ENCODE measurements at regions not wholly inside any gene's neighbourhood (a gene's known extent, or its start where the extent isn't known, plus 50 kb on each side); places are given as distances from the start of the nearest gene placed in this dataset.

DNA sequence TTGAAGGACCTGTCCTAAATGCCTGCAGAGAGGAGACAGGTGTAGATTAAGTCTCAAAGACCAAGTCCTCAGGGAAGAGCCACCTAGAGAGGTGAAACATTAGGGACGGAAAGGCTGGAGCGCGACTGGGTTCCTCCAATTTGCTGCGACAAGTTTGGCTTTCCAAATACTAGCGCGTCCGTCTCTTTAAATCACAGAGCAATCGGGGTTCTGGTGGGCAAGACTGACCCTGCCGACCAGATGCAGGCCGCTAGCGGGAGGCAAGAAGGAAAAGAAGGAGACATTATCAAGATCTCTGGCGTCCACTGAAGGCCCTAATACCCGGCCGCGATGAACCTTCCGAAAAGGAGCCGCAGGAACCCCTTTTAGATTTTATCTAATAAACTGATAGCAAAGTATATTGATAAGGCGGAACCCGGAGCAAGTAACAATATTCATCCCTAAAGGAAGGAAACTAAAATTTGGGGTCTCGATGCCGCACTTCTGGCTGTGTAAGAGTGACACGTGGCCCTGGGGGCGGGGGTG lies 128.2 kb upstream of the C11orf58 start:
- Histone ChIP-seq H3K27ac (ENCODE audit: low read depth in 1 of 2, low read length in 2 of 2) (no peak overlapping the region), H3K4me1 (ENCODE audit: control insufficient read depth in 4 of 4, insufficient read depth in 4 of 4, low read length in 3 of 4) (peaks cover 0 to 44% (median 31%) of the 10 kb centered on the region in 4 donors), H3K9ac (ENCODE audit: low read depth in 1 of 2, low read length in 2 of 2) (no peak overlapping the region), H3K27me3 (ENCODE audit: control insufficient read depth in 4 of 4, insufficient read depth in 4 of 4, low read length in 3 of 4) (peaks cover 2 to 38% (median 13%) of the 10 kb centered on the region in 4 donors), H3K36me3 (ENCODE audit: control insufficient read depth in 4 of 4, insufficient read depth in 3 of 4, low read depth in 1 of 4, low read length in 3 of 4) (no peaks in the 10 kb centered on the region), H3K9me3 (ENCODE audit: control insufficient read depth in 4 of 4, low read length in 3 of 4) (no peaks in the 10 kb centered on the region), H3K4me3 (ENCODE audit: low read depth in 1 of 3, low read length in 3 of 3) (no peak overlapping the region)
- TF ChIP-seq FOXA2 (IDR thresholded peaks at IDR 0.05): no peak
- TF ChIP-seq, protein P1, sequence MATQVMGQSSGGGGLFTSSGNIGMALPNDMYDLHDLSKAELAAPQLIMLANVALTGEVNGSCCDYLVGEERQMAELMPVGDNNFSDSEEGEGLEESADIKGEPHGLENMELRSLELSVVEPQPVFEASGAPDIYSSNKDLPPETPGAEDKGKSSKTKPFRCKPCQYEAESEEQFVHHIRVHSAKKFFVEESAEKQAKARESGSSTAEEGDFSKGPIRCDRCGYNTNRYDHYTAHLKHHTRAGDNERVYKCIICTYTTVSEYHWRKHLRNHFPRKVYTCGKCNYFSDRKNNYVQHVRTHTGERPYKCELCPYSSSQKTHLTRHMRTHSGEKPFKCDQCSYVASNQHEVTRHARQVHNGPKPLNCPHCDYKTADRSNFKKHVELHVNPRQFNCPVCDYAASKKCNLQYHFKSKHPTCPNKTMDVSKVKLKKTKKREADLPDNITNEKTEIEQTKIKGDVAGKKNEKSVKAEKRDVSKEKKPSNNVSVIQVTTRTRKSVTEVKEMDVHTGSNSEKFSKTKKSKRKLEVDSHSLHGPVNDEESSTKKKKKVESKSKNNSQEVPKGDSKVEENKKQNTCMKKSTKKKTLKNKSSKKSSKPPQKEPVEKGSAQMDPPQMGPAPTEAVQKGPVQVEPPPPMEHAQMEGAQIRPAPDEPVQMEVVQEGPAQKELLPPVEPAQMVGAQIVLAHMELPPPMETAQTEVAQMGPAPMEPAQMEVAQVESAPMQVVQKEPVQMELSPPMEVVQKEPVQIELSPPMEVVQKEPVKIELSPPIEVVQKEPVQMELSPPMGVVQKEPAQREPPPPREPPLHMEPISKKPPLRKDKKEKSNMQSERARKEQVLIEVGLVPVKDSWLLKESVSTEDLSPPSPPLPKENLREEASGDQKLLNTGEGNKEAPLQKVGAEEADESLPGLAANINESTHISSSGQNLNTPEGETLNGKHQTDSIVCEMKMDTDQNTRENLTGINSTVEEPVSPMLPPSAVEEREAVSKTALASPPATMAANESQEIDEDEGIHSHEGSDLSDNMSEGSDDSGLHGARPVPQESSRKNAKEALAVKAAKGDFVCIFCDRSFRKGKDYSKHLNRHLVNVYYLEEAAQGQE (IDR thresholded peaks at IDR 0.05): no peak
- no peak for TF ChIP-seq SP1 (IDR thresholded peaks at IDR 0.05)
- no peak for TF ChIP-seq GABPA (IDR thresholded peaks at IDR 0.05 in 1 of 2, conservative IDR thresholded peaks at IDR 0.05 in 1 of 2)
- TF ChIP-seq, protein P2, sequence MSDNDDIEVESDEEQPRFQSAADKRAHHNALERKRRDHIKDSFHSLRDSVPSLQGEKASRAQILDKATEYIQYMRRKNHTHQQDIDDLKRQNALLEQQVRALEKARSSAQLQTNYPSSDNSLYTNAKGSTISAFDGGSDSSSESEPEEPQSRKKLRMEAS (IDR thresholded peaks at IDR 0.05): no peak
- TF ChIP-seq HNF4A (conservative IDR thresholded peaks at IDR 0.05): no peak
- TF ChIP-seq EGR1 (IDR thresholded peaks at IDR 0.05; ENCODE audit: low read depth in 2 of 2): no peak
- no peak for TF ChIP-seq JUND (IDR thresholded peaks at IDR 0.05)
- TF ChIP-seq NR2F2 (IDR thresholded peaks at IDR 0.05): no peak
- no peak for TF ChIP-seq RXRA (IDR thresholded peaks at IDR 0.05)
- TF ChIP-seq, protein P3, sequence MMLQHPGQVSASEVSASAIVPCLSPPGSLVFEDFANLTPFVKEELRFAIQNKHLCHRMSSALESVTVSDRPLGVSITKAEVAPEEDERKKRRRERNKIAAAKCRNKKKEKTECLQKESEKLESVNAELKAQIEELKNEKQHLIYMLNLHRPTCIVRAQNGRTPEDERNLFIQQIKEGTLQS (IDR thresholded peaks at IDR 0.05): no peak
- TF ChIP-seq FOXA1 (IDR thresholded peaks at IDR 0.05): no peak
- TF ChIP-seq YY1 (IDR thresholded peaks at IDR 0.05): no peak
- TF ChIP-seq RAD21 (IDR thresholded peaks at IDR 0.05): no peak
- TF ChIP-seq, protein P4, sequence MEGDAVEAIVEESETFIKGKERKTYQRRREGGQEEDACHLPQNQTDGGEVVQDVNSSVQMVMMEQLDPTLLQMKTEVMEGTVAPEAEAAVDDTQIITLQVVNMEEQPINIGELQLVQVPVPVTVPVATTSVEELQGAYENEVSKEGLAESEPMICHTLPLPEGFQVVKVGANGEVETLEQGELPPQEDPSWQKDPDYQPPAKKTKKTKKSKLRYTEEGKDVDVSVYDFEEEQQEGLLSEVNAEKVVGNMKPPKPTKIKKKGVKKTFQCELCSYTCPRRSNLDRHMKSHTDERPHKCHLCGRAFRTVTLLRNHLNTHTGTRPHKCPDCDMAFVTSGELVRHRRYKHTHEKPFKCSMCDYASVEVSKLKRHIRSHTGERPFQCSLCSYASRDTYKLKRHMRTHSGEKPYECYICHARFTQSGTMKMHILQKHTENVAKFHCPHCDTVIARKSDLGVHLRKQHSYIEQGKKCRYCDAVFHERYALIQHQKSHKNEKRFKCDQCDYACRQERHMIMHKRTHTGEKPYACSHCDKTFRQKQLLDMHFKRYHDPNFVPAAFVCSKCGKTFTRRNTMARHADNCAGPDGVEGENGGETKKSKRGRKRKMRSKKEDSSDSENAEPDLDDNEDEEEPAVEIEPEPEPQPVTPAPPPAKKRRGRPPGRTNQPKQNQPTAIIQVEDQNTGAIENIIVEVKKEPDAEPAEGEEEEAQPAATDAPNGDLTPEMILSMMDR (IDR thresholded peaks at IDR 0.05; ENCODE audit: low read depth, low read length, missing input control): no peak
- no peak for TF ChIP-seq TAF1 (conservative IDR thresholded peaks at IDR 0.05)
- 59% methylated on average over 23 of the region's 23 CpGs for WGBS
- no peak for DNase-seq (ENCODE audit: low spot score)

DNA sequence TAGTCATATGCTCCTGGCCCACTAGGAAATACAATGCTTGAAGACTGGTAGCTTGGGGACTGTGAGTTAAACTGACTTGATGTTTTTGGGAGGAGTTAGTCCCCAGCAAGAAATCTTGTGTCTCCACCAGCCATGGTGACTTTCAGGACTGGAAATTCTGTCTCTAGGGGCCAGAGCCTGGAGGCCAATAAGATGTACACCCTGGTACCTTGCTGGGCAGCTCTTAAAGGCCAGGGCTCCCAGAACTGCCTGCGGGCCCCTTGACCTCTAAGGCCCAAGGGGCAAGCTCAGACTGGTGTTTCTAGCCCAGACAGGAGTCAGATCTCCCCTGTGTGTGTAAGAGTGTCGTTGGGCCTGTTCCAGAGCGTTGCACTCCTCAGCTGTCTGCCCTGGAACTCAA lies 128.7 kb upstream of the C11orf58 start:
- DNase-seq (ENCODE audit: low spot score): no peak
- no peak overlapping the region for H3K9ac ChIP-seq (ENCODE audit: low read depth in 1 of 2, low read length in 2 of 2)
- no peak overlapping the region for H3K4me3 ChIP-seq (ENCODE audit: low read depth in 1 of 3, low read length in 3 of 3)
- WGBS: 83% methylated on average over 3 of the region's 3 CpGs
- peaks cover 2 to 35% (median 11%) of the 10 kb centered on the region in 4 donors for H3K27me3 ChIP-seq (ENCODE audit: control insufficient read depth in 4 of 4, insufficient read depth in 4 of 4, low read length in 3 of 4)
- no peaks in the 10 kb centered on the region for H3K36me3 ChIP-seq (ENCODE audit: control insufficient read depth in 4 of 4, insufficient read depth in 3 of 4, low read depth in 1 of 4, low read length in 3 of 4)
- H3K27ac ChIP-seq (ENCODE audit: low read depth in 1 of 2, low read length in 2 of 2): no peak overlapping the region
- TF ChIP-seq NR2F2 (IDR thresholded peaks at IDR 0.05): no peak
- H3K9me3 ChIP-seq (ENCODE audit: control insufficient read depth in 4 of 4, low read length in 3 of 4): no peaks in the 10 kb centered on the region
- peaks cover 0 to 49% (median 33%) of the 10 kb centered on the region in 4 donors for H3K4me1 ChIP-seq (ENCODE audit: control insufficient read depth in 4 of 4, insufficient read depth in 4 of 4, low read length in 3 of 4)
